PC-9 (cell line): ENCODE measurements at regions not wholly inside any gene's neighbourhood (a gene's known extent, or its start where the extent isn't known, plus 50 kb on each side); places are given as distances from the start of the nearest gene placed in this dataset.

Source experiments
- BruUV-seq: library from RNA; stranded (reverse); fragments of 400-500 nt; replicated peaks from 2 replicates; lab custom pipeline; 2021; lab: Mats Ljungman, UMichigan
- CTCF ChIA-PET: fragments of 300-600 bp; sonication (Branson Sonifier 250); formaldehyde crosslinking; loops from one replicate; lab custom pipeline; 2022; ENCODE audit warnings: antibody characterized with exemption; lab: Charles Lee
- POLR2A ChIA-PET: fragments of 300-600 bp; sonication (Branson Sonifier 250); formaldehyde crosslinking; loops from one replicate; lab custom pipeline; 2022; ENCODE audit warnings: antibody characterized with exemption; ENCODE audit not compliant: unreplicated experiment; lab: Charles Lee
- DNase-seq, 2 experiments: peaks; one replicate each; pipeline versions ENCODE4 v3.0.0 to v3.0.0-alpha.2; 2015 to 2022; ENCODE audit warnings: mixed read lengths in 1 of 2
- H2AFZ ChIP-seq: fragments of 200-600 bp; sonication (generic); 2 replicates; pipeline ENCODE4 v1.8.1; 2017; ENCODE audit warnings: antibody characterized with exemption
- H3F3A ChIP-seq: fragments of 200-600 bp; sonication (generic); 2 replicates; pipeline ENCODE4 v1.8.1; 2017; ENCODE audit warnings: antibody characterized with exemption, mild to moderate bottlenecking, low read depth; ENCODE audit not compliant: insufficient read depth
- H3K27ac ChIP-seq: fragments of 200-600 bp; sonication (generic); 2 replicates; pipeline ENCODE4 v1.6.1; 2016; ENCODE audit warnings: mixed run types
- H3K27me3 ChIP-seq: fragments of 200-600 bp; sonication (generic); 2 replicates; pipeline ENCODE4 v1.6.1; 2016; ENCODE audit warnings: low read depth, mixed run types; ENCODE audit not compliant: insufficient read depth
- H3K36me3 ChIP-seq: fragments of 200-600 bp; sonication (generic); 2 replicates; pipeline ENCODE4 v1.6.1; 2016; ENCODE audit warnings: low read depth, mixed run types
- H3K4me1 ChIP-seq: fragments of 200-600 bp; sonication (generic); replicated peaks from 2 replicates; pipeline ENCODE4 v1.6.1; 2016; ENCODE audit warnings: mixed run types; ENCODE audit not compliant: insufficient read depth
- H3K4me2 ChIP-seq: fragments of 200-600 bp; sonication (generic); 2 replicates; pipeline ENCODE4 v1.6.1; 2017; ENCODE audit warnings: mixed run types
- H3K4me3 ChIP-seq: fragments of 200-600 bp; sonication (generic); 2 replicates; pipeline ENCODE4 v1.6.1; 2016; ENCODE audit warnings: mixed run types
- H3K79me2 ChIP-seq: fragments of 200-600 bp; sonication (generic); 2 replicates; pipeline ENCODE4 v1.6.1; 2017; ENCODE audit warnings: low read depth, mixed run types
- H3K9me2 ChIP-seq: fragments of 200-600 bp; sonication (generic); 2 replicates; pipeline ENCODE4 v1.8.1; 2017; ENCODE audit warnings: mild to moderate bottlenecking; ENCODE audit not compliant: insufficient read depth
- H3K9me3 ChIP-seq: fragments of 200-600 bp; sonication (generic); 2 replicates; pipeline ENCODE4 v1.8.1; 2016; ENCODE audit warnings: low read depth; ENCODE audit not compliant: insufficient read depth
- H4K20me1 ChIP-seq: fragments of 200-600 bp; sonication (generic); 2 replicates; pipeline ENCODE4 v1.8.1; 2017; ENCODE audit not compliant: insufficient read depth
- CTCF ChIP-seq: fragments of 200-600 bp; sonication (generic); conservative IDR thresholded peaks from 2 replicates; pipeline ENCODE4 v1.6.1; 2017; ENCODE audit warnings: mixed run types, antibody characterized with exemption, mild to moderate bottlenecking, moderate library complexity
- EZH2 ChIP-seq: fragments of 200-600 bp; sonication (generic); IDR thresholded peaks from 2 replicates; pipeline ENCODE4 v1.8.0; 2017; ENCODE audit warnings: antibody characterized with exemption, low read depth
- intact Hi-C: fragments of 100-400 bp; cut with micrococcal nuclease; formaldehyde crosslinking; loops from one replicate; pipeline ENCODE4 v1.10.0; 2022; ENCODE audit not compliant: unreplicated experiment

DNA sequence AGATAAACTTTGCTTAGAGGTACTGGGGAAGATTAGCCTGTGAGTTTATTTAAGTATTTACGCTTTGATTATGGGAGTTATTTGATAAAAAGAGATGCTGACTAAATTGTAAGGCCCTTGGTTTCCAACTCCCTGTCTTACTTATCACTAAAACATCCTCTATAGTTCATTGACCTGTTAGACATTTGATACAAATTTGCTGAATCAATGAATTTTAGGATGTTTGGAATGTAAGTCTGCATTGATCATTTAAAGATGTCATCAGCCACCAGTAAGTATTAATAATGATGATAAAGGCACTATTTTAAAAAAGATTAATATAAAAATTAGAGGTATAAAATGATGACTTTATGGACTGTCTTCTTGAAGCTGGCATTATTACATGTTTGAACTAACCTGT lies 340.6 kb downstream of the SPRY1 start:
- Histone ChIP-seq H3K4me3 (no peak overlapping the region), H3K4me2 (no peak overlapping the region), H3K9me3 (no peaks in the 10 kb centered on the region), H3K27ac (no peak overlapping the region), H4K20me1 (no peaks in the 10 kb centered on the region), H3K9me2 (no peaks in the 10 kb centered on the region), H3K27me3 (no peaks in the 10 kb centered on the region), H3K36me3 (no peaks in the 10 kb centered on the region), H3F3A (no peaks in the 10 kb centered on the region), H3K79me2 (no peaks in the 10 kb centered on the region), H2AFZ (no peak overlapping the region), H3K4me1 (no peaks in the 10 kb centered on the region)
- no TSS peak for BruUV-seq
- intact Hi-C loops: no loop called here
- ChIA-PET CTCF (no interaction called here), POLR2A (no interaction called here)
- TF ChIP-seq CTCF (no peak), EZH2 (no peak)
- no peak for DNase-seq

DNA sequence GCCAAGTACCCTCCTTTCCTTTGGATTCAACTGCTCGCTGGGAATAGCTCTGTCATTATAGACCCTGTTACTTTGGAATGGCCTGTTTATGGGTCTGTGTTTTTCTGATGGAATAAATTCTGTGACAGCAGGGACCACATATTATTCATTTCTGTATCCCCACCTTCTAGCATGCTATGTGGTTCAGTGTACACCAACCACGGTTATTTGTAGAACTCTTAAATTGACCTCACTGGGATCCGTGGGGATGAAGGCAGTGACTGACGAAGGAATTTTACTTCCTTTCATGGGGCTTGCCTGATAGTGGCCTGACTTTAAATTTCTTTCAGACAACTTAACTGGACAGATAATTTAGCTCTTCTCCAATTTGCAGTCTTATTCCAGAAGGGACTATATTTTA lies 343.2 kb downstream of the SPRY1 start:
- POLR2A ChIA-PET: no interaction called here
- Histone ChIP-seq H3K27me3 (no peaks in the 10 kb centered on the region), H4K20me1 (no peaks in the 10 kb centered on the region), H3F3A (no peaks in the 10 kb centered on the region), H3K36me3 (no peaks in the 10 kb centered on the region), H3K4me2 (no peak overlapping the region), H3K4me3 (no peak overlapping the region), H3K27ac (no peak overlapping the region), H3K9me2 (no peaks in the 10 kb centered on the region), H3K79me2 (no peaks in the 10 kb centered on the region), H3K4me1 (no peaks in the 10 kb centered on the region), H3K9me3 (no peaks in the 10 kb centered on the region), H2AFZ (no peak overlapping the region)
- peak in 1 of 2 experiments; percentile 20 for DNase-seq
- intact Hi-C loops: loop anchor here (10.0 kb wide), 1 partner anchor 65 kb away; no protein-coding TSS in a partner anchor
- TF ChIP-seq EZH2: no peak
- TF ChIP-seq CTCF: no peak
- CTCF ChIA-PET: interaction anchor here (0.6 kb wide), 1 partner anchor 374 kb away, joined by 8 read pairs; no protein-coding TSS in a partner anchor
- no TSS peak for BruUV-seq

DNA sequence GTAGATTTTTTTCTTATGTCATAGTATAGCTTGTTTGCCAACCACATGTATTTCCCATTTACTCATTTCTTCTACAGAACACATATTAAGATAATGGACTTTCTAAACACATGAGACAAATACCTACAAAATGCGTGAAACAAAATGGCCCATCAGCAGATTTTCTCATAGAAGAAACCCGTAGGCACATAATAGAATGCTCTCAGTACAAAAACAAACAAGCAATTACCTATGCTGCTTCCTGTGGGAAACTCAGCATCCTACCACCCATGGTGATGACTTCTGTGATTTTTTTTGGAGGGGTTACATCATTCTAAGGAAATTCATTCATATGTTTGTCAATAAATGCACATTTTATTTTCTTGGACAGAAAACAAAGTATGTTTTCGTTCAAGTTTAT lies 343.6 kb downstream of the SPRY1 start:
- Histone ChIP-seq H3K4me3 (no peak overlapping the region), H3F3A (no peaks in the 10 kb centered on the region), H3K36me3 (no peaks in the 10 kb centered on the region), H3K4me1 (no peaks in the 10 kb centered on the region), H3K27me3 (no peaks in the 10 kb centered on the region), H3K4me2 (no peak overlapping the region), H3K27ac (no peak overlapping the region), H2AFZ (no peak overlapping the region), H3K79me2 (no peaks in the 10 kb centered on the region), H3K9me3 (no peaks in the 10 kb centered on the region), H3K9me2 (no peaks in the 10 kb centered on the region), H4K20me1 (no peaks in the 10 kb centered on the region)
- intact Hi-C loops: loop anchor here (10.0 kb wide), 1 partner anchor 65 kb away; no protein-coding TSS in a partner anchor
- POLR2A ChIA-PET: no interaction called here
- BruUV-seq: no TSS peak
- TF ChIP-seq CTCF (no peak), EZH2 (no peak)
- CTCF ChIA-PET: no interaction called here
- no peak for DNase-seq
